ENCODE measurements at regions not wholly inside any gene's neighbourhood (a gene's known extent, or its start where the extent isn't known, plus 50 kb on each side); places are given as distances from the start of the nearest gene placed in this dataset.
"Not testable (repeated sequence)": the region's sequence is repeated elsewhere in the genome, so short reads cannot be mapped to it uniquely, and the experiment has no call there.

- DNase-seq (ENCODE audit: low spot score): no peak
- FAIRE-seq: no peak
Measured at GRCh38 chr9:38342532-38342931, 50.0 kb upstream of the ALDH1B1 start.

- FAIRE-seq: no peak
- no peak for DNase-seq (ENCODE audit: low spot score)
Measured at GRCh38 chr9:38342096-38342495, 50.4 kb upstream of the ALDH1B1 start.

- FAIRE-seq: no peak
- no peak for DNase-seq (ENCODE audit: low spot score)
Measured at GRCh38 chr9:38339496-38339895, 53.0 kb upstream of the ALDH1B1 start.

- FAIRE-seq (peak; percentile 96), DNase-seq (ENCODE audit: low spot score) (peak; percentile 93)
Measured at GRCh38 chr9:38339087-38339486, 53.4 kb upstream of the ALDH1B1 start.

- FAIRE-seq: no peak
Measured at GRCh38 chr9:38338342-38339018, 54.0 kb upstream of the ALDH1B1 start.

GRCh38 chr9:38337706-38338264, 54.7 kb upstream of the ALDH1B1 start:
- FAIRE-seq (no peak), DNase-seq (ENCODE audit: low spot score) (no peak)

More at GRCh38 chr9:38338342-38339018, 54.0 kb upstream of the ALDH1B1 start:
- DNase-seq (ENCODE audit: low spot score): no peak

GRCh38 chr9:38337181-38337580, 55.3 kb upstream of the ALDH1B1 start:
- no peak for FAIRE-seq
- DNase-seq (ENCODE audit: low spot score): no peak

- DNase-seq (ENCODE audit: low spot score): no peak
- FAIRE-seq: no peak
Measured at GRCh38 chr9:38336341-38336740, 56.2 kb upstream of the ALDH1B1 start.

GRCh38 chr9:38335686-38336085, 56.8 kb upstream of the ALDH1B1 start:
- FAIRE-seq (no peak), DNase-seq (ENCODE audit: low spot score) (no peak)

- FAIRE-seq (no peak), DNase-seq (ENCODE audit: low spot score) (no peak)
Measured at GRCh38 chr9:38334234-38334633, 58.3 kb upstream of the ALDH1B1 start.

GRCh38 chr9:38333047-38333446, 59.5 kb upstream of the ALDH1B1 start:
- FAIRE-seq (no peak), DNase-seq (ENCODE audit: low spot score) (no peak)

- no peak for FAIRE-seq
Measured at GRCh38 chr9:38332625-38333024, 59.9 kb upstream of the ALDH1B1 start.

GRCh38 chr9:38331141-38331540, 61.4 kb upstream of the ALDH1B1 start:
- DNase-seq (ENCODE audit: low spot score) (no peak), FAIRE-seq (no peak)

More at GRCh38 chr9:38332625-38333024, 59.9 kb upstream of the ALDH1B1 start:
- no peak for DNase-seq (ENCODE audit: low spot score)

GRCh38 chr9:38329968-38330367, 62.5 kb upstream of the ALDH1B1 start:
- DNase-seq (ENCODE audit: low spot score): no peak
- FAIRE-seq: no peak

- DNase-seq (ENCODE audit: low spot score): no peak
- FAIRE-seq: no peak
Measured at GRCh38 chr9:38328765-38329164, 63.7 kb upstream of the ALDH1B1 start.

- DNase-seq (ENCODE audit: low spot score): no peak
- FAIRE-seq: no peak
Measured at GRCh38 chr9:38326122-38326521, 66.4 kb upstream of the ALDH1B1 start.

- not testable (repeated sequence) for DNase-seq (ENCODE audit: low spot score); FAIRE-seq
Measured at GRCh38 chr9:38324213-38324612, 68.3 kb upstream of the ALDH1B1 start.

- DNase-seq (ENCODE audit: low spot score) (no peak), FAIRE-seq (no peak)
Measured at GRCh38 chr9:38322937-38323336, 69.6 kb upstream of the ALDH1B1 start.

GRCh38 chr9:38319496-38320173, 72.9 kb upstream of the ALDH1B1 start:
- DNase-seq (ENCODE audit: low spot score) (no peak), FAIRE-seq (peak; percentile 82)

- DNase-seq (ENCODE audit: low spot score) (peak; percentile 43), FAIRE-seq (peak; percentile 45)
Measured at GRCh38 chr9:38318759-38319495, 73.6 kb upstream of the ALDH1B1 start.

- FAIRE-seq (no peak), DNase-seq (ENCODE audit: low spot score) (no peak)
Measured at GRCh38 chr9:38316166-38316780, 76.2 kb upstream of the ALDH1B1 start.
